ENCODE measurements at regions not wholly inside any gene's neighbourhood (a gene's known extent, or its start where the extent isn't known, plus 50 kb on each side); places are given as distances from the start of the nearest gene placed in this dataset.
"Not testable (repeated sequence)": the region's sequence is repeated elsewhere in the genome, so short reads cannot be mapped to it uniquely, and the experiment has no call there.

DNA sequence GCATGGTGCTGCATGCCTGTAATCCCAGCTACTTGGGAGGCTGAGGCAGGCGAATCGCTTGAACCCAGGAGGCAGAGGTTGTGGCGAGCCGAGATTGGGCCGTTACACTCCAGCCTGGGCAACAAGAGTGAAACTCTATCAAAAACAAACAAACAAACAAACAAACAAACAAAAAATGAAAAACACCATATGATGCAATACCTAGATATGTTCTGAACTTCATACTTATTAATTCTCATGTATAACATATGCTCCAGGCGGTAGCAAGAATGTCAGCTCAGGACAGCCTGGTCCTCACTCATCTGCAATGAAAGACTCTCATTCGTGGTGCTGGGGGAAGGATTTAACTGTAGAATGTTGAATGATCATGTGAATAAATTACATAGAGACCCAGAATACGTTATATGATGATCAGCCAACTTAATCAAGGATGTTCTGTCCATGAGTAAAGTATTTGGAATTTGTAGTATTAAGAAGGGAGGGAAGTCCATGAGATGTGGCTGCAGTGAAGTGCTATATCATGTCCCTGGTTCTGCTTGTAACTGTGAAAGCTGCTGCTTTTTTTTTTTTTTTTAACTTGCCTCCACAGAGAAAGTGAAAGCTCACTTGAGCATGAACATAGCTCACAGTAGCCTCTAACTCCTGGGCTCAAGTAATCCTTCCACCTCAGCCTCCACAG is 206.8 kb downstream of the UQCRFS1 start:
- no peak for DNase-seq

DNA sequence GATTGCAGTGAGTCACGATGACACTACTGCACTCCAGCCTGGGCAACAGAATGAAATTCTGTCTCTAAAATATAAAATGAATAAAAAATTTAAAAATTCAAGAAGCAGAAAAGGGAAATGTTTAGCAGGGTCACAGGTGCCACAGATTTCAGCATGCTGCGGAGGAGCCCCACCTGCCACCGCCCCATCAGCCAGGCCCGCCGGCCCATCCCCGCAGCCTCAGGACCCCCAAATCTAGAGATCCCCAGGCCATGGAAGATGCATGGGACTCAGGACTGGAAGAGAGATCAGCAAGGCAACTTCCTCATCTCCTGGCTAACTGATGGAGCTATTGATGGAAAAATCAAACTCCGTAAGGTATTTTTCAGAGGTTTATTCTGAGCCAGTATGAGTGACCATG is 208.2 kb downstream of the UQCRFS1 start:
- DNase-seq: no peak

DNA sequence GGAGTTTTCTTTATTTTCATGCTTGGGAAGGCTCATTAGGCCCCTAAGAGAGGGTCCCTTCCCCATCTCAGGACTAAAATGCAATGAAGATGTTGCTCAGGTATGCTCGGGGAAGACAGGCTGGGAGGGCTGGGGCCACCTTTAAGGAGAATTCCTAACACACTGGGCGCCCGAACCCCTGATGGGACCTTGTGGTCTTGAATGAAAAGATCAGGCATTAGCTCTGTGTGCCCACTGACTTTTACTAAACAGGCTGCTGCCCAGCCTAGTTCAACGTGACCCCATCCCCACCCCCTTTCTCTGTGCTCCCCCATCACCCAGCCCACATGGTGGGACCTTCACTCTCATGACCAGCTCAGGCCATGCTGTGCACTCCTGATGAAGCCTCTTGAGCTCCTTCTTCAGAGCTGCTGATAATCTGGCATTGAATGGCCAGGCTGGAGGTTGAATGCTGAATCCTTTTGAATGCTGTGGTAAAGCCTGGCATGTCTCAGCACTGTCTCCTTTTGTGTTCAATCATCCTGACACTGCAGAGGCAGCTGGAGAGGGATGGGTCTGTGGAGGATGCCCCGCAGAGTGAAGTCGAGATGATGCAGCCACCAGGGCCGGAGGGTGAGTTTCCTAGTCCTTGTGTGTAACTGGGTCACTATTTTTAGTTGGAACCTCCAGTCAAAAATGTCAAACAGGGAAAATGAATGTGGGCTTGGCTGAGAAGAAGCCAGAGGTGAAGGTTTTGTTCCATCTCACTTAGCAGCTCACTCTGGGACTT is 209.1 kb downstream of the UQCRFS1 start:
- no peak for DNase-seq

DNA sequence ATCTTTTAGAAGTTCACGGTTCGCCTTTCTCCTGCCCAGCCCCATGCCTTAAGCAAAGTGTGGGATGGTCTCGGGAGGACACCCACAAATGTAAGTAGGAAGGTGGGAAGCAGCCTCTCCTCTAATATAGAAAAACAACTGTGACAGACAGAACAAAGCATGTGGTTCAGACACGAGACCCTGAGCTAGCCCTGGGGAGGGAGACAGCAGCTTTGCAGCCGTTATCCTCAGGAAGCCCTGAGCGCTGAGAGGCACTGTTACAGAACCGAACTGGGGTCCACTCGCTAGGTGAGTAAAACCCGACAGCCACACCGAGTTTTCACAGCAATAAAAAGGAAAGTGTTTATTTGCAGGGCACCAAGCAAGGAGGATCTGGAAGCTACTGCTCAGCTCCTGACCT is 210.6 kb downstream of the UQCRFS1 start:
- DNase-seq: no peak

DNA sequence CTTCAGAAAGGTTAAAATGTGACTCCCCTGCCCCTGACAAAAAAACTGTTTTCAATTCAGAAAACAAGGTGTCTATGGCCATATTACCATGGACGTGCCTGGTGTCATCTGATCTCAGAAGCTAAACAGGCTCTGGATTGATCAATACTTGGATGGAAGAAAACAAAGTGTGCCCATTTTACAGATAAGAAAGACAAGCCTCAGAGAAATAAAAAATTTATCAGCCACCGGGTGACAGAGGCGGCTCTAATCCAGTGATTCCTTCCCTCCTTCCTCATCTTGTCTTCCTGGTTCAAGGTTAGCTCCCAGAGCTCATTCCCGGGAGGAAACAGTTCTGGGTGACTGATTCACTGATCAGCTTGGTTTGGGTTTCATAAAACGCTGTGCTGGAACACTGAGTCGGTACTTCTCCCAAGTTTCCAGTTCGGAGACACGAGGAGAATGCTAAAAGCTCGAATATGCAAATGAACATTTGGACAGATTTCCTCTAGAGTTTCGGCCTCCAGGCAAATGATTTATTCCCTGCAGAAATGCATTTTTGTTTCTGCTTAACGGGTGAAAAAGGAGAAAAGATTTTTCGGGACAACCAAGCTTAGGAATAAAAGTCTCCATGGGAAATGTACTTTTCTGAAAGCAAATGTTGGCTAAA is 211.2 kb downstream of the UQCRFS1 start:
- no peak for DNase-seq

DNA sequence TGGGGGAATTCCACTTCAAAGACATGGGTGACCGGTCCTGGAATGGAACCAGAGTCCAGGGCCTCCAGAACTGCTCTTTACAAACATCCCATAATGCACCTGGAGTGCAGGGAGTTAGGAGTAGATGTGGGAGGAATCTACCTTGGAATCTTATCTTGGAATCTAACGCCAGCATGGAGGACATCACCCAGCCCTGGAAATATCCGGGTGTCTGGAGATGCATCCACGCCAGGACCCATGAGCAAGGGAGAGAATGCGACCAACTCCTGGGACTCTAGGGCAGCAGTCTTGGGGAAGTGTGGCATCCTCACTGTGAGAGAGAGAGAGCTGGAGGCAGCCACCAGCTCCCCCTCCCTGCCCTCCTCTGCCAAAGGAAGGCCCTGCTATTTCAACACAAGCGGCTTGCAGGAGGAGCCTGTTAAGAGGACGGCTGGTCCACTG is 211.8 kb downstream of the UQCRFS1 start:
- no peak for DNase-seq

DNA sequence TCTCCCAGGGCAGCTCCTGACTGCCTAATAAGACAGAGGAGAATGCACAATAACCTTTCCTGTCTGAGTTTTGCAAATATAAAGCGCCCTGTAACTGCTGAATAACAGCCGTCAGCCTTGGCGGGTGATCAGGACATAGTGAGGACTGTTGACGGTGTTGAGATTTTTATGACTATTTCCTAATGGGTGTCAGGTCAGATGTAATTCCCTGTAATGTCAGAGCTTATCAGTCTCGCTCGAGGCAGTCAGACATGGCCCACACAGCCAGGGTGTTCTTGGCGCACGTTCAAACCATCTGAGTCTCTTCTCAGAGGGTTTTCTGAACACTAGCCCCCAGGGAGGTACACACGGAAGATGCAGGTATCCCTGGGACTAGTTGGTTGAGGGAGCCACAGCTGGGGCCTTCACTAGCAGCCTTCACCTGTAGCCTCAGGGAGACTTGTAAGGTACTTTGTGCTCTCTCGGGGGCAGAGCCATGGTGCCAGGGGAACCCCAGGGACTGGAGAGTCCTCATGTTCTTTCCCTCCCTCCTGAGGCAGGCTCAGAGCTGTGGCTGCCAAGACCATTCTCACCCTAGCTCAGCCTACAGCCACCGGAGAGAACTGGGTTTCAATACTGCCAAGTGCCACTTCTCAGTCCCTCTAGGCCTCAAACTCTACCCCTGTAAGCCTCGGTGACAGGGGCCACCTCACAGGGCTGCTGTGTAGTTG is 213.1 kb downstream of the UQCRFS1 start:
- no peak for DNase-seq

DNA sequence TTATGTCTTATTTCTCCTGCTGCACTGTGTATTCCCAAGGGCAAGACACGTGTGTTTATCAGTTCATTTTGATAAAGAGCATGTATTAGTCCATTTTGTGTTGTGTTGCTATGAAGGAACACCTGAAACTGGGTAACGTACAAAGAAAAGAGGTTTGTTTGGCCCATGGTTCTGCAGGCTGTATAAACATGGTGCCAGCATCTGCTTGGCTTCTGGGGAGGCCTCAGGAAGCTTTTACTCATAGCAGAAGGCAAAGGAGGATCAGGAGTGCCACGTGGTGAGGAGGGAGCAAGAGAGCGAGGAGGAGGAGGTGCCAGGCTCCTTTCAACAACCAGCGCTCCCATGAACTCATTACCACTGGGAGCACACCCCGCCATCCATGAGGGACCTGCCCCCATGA is 214.0 kb downstream of the UQCRFS1 start:
- DNase-seq: no peak

DNA sequence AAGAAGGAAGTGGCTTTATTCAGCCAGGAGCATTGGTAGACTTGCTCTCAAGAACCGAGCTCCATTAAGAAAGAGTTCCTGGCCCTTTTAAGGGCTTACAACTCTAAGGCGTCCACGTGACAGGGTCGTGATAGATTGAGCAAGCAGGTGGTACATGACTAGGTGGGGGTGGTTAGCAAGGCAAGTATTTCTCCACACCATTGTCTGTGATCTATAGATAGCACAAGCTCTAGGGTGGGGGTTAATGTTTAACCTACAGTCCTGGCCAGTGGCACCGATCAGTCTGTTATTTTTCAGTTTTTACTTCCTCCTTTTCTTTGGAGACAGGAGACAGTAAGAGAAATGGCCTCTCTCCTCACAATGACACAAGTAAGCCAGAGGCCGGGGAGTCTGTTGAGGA is 215.1 kb downstream of the UQCRFS1 start:
- DNase-seq: not testable (repeated sequence)

DNA sequence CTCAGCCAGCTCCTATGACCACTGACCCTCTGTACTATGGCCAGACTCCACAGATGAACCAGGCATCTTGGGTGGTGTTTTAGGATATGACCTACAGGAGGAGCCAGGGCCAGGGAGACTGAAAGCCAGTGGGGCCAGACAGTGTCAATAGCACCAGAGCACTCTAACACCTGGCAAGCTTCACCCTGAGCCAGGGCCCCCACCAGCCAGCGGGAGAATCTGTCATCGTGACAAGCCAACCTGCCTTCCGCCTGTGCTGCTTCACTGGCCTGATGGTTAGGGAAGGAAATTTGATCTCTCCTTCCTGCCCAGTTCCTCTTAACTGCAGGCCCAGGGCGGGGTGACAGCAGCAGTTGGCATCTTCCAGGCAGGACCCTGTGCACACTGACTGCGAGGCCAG is 222.4 kb downstream of the UQCRFS1 start:
- no peak for DNase-seq

DNA sequence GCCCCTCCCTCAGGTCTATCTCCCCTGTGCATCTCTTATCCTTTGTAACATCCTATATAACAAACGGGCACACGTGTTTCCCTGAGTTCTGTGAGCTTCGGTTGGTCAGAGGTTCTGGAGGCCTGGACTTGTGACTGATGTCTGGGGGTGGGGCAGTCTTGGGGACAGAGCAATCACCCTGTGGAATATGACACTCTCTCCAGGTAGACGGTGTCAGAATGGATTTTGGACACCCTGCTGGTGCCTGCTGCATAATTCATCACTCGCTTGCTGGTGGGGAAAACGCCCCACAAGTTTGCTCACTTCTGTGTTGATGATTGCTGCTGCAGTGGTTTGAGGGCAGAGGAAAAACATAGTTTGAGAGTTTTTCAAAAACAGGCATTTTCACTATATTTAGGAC is 223.2 kb downstream of the UQCRFS1 start:
- no peak for DNase-seq

DNA sequence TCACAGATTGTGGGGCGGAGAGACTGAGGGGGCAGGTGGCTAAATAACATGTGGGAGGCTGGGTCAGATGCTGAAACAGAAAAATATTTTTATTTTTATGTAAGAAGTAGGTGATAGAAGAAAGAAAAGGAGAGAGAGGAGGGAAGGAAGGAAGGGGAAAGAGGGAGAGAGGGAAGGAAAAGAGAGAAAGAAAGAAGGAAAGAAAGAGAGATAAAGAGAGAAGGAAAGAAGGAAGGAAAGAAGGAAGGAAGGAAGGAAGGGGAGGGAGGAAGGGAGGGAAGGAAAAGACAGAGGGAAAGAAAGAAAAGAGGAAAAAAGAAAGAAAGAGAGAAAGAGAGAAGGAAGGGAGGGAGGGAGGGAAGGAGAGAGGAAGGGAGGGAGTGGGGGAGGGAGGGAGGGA is 224.9 kb downstream of the UQCRFS1 start:
- no peak for DNase-seq

DNA sequence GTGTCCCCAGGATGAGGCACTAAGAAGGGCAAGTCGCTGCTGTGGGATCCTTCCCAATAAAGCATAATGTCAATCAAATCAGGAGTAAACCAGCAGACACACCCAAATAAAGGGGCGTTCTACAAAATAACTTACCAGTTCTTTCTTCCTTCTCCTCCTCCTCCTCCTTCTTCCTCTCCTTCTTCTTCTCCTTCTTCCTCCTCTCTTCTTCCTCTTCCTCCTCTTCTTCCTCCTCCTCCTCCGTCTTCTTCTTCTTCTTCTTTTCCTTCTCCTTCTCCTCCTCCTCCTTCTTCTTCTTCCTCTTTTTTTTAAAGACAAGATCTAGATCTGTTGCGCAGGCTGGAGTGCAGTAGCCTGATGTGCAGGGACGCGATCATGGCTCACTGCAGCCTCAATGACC is 225.8 kb downstream of the UQCRFS1 start:
- DNase-seq: no peak

DNA sequence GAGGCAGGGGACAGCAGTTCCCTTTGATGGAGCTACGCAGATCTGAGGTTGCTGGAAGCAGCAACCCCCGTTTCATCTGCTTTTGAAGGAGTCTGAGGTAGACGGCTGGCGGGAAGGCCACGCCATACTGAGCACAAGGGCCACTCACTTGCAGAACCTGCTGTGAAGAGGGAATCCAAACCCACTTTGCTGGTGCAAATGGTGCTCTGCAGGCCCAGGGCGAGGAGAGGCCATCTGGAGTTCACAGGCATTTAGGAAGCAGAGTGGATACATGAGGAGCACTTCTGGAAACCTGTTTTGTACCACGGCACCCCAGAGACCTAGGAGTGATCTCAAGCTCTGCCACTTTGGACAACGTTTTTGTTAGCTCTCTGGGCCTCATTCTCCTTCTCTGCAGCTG is 227.8 kb downstream of the UQCRFS1 start:
- no peak for DNase-seq

DNA sequence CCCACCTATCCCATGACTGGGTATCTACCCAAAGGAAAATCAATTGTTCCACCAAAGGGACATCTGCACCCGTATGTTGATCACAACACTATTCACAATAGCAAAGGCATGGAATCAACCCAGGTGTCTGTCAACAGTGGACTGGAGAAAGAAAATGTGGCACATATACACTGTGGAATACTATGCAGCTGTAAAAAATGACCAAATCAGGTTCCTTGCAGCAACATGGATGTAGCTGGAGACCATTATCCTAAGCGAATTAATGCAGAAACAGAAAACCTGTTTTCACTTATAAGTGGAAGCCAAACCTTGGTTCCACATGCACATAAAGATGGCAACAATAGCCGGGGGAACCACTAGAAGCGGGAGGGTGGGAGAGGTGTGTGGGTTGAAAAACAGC is 228.6 kb downstream of the UQCRFS1 start:
- no peak for DNase-seq

DNA sequence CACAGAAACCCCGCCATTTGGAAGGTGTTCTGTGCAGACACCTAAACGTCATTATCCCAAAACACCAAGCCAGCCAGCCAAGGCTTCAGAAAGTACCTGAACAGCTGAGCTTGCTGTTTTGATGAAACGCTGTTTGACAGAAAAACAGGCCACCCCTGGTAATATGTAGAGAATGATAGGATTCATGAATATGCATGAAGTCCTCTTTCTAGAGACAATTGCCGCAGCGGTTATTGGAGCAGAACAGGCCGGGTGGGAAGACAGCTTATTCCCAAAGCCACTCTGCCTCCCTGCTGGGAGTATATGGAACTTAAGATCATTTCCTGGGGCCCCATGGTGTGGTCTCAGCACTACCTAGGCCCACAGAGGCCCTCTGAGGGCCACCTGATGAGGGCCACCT is 229.5 kb downstream of the UQCRFS1 start:
- DNase-seq: no peak

DNA sequence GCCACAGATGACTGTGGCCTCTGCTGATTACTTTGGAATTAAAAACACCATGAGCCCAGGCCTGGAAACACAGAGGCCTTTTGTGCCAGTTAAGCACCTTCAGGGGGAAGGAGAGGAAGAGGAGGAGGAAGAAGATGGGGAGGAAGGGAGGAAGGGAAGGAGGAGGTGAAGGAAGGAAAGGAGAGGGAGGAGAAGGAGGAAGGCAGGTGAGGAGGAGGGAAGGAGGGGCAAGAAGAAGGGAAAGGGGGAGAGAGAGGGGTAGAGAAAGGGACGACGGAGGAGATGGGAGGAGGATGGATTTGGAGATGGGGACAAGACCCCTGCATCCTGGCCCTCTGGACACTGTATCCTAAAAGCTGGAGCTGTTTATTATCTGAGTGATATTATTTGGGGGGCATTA is 231.0 kb downstream of the UQCRFS1 start:
- DNase-seq: no peak

DNA sequence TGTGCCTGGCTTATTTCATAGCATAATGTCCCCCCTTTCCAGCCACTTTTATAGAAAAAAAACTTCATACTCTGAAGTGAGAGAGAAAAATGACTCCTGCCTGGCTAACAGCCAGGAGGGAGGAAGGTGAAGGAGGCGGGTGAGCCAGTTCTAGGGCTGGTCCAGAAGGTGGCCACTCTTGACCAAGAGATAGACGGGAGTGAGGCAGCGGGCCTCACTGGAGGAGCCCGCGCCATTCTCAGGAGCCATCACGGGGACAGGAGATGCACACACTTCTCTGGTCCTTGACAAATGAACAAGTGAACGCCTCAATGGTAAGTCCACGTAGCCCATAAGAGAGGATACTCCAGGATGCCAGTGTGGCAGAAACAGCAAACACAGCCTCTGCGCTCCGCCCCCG is 231.4 kb downstream of the UQCRFS1 start:
- no peak for DNase-seq

DNA sequence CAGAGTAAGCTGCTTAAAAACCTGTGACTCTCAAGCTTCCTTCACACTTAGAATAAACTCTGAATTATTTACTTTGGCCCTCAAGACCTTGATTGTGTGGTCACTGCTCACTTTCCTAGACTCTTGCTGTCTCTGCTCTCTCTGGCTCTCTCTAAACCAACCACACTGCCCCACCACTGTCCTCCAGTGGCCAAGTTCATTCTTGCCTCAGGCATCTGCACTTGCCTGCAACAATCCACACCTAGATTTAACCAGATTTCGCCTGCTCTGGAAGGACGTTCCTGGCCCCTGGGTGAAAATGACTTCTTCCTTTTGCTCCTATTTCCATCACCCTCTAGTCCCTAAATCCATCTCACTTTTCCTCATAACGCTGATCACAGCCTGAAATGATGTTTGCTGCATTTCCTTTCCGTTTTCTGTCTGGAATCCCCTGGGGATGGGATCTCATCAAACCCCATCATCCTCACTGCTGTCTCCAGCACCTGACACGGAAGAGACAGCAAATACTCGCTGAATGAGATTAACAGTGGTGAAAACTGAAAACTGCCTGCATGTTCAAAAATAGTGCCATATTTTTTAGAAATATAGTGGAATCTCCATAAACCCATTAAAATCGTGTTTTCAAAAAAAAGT is 232.6 kb downstream of the UQCRFS1 start:
- no peak for DNase-seq

DNA sequence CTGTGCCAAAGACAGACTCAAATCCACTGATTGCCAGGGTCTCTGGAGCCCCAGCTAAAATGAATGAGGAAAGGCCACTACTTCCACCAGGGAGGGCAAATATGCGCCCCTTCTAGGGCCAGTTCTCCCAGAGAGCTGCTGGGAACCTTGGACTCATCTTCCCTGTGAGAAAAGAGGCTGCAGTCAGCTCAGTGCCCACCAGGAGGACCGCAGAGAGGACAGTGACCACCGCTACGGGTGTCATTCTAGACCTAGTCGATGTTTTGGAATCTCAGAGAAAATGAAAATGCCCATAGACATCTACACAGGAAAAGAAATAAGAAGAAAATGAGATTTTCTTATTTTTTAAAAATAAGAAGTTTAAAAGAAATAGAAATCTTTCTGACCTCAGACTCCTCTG is 235.1 kb downstream of the UQCRFS1 start:
- DNase-seq: no peak

DNA sequence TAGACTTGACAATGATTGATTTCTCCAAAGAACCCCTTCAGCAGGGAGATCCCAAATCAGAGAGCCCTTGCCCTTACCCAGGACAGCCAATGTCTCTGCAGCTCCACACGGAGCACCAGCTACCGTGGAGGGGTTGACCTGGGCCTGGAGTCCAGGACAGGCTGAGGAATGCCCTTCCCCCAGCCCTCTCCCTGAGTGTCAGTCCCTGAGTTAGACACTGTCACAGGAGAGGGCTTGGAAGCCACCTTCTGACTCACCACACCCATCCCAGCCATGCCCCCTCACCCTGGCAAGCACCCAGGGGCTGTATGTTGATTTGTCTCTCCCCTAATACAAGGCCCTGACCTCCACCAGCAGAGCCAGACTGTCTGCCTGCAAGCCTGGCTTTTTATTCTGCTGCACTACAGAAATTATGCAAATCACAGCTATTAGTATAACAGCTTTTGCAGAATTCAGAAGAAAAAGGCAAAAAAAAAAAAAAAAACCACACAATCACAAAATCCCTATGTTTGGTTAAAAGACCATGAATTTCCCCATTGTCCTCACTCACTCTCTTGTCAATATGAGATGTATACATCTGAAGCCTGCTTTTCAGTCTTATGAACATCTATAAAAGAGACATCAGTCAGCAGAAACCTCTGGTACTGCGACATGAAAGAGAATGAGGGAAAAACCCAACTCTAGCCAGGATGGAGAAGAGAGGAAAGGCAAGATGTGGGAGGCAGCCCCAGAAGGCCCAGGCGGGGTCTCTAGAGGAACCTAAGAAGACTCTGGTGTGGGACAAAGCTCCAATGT is 240.7 kb downstream of the UQCRFS1 start:
- no peak for DNase-seq

DNA sequence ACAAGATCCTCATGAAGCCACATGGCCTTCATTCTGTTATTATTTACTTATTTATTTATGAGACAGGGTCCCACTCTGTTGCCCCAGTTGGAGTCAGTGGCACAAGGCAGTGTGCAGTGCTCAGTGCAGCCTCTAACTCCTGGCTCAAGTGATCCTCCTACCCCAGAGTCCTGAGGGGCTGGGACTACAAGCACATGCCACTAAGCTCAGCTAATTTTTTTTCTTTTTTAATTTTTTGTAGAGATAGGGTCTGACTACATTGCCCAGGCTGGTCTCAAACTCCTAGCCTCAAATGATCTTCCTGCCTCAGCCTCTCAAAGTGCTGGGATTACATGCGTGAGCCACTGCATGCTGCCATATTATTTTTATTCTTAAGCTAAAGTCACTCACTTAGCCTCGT is 241.4 kb downstream of the UQCRFS1 start:
- no peak for DNase-seq
